GM21528 (cell line): ENCODE measurements at regions not wholly inside any gene's neighbourhood (a gene's known extent, or its start where the extent isn't known, plus 50 kb on each side); places are given as distances from the start of the nearest gene placed in this dataset.
"Not testable (repeated sequence)": the region's sequence is repeated elsewhere in the genome, so short reads cannot be mapped to it uniquely, and the experiment has no call there.

Experiments
- ATAC-seq: cut with Tn5 transposase; IDR thresholded peaks from one replicate; pipeline ENCODE4 v1.9.1; 2021; ENCODE audit warnings: mild to moderate bottlenecking, moderate library complexity; ENCODE audit not compliant: unreplicated experiment, low FRiP score

GRCh38 chr13:62125451-62125850 lies 709.8 kb upstream of the PCDH20 start:
- ATAC-seq, result no peak

DNA sequence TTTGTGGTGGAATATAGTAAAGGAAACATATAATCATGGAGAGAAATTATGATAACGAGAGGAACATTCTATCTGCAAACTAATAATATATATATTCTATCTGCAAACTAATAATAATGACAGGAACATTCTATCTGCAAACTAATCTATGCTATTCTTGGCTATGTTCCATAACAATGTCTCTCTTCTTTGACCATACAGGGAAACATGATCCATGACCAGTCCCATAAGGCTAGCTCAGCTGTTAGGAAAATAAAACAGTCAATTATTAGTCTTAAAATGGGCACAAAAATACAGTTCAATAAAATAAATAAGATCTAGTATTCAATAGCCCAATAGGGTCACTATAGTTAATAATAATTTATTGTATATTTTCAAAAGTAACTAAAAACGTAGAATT lies 707.8 kb upstream of the PCDH20 start:
- no peak for ATAC-seq

GRCh38 chr13:62122434-62122833 lies 706.8 kb upstream of the PCDH20 start:
- no peak for ATAC-seq

- no peak for ATAC-seq
Measured at GRCh38 chr13:62119739-62120700, 704.4 kb upstream of the PCDH20 start.

- ATAC-seq, result no peak
Measured at GRCh38 chr13:62115831-62116230, 700.2 kb upstream of the PCDH20 start.

DNA sequence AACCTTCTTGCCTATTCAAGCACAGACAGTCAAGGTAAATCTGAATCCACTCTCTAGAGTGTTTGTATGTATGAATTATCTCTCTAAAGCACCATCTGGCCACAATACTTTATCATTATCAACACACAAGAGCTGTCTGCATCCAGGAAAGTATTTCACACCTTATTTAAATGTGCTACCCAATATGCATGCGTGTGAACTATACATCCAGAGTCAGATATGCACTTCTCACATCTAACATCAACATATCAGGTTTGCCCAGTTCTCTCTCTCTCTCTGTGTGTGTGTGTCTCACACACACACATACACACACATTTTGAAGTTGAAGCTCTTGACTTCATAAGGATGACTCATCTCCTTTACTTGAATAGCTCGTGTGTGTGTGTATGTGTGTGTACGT lies 697.5 kb upstream of the PCDH20 start:
- ATAC-seq, result no peak

- ATAC-seq, result no peak
Measured at GRCh38 chr13:62110079-62110478, 694.4 kb upstream of the PCDH20 start.

DNA sequence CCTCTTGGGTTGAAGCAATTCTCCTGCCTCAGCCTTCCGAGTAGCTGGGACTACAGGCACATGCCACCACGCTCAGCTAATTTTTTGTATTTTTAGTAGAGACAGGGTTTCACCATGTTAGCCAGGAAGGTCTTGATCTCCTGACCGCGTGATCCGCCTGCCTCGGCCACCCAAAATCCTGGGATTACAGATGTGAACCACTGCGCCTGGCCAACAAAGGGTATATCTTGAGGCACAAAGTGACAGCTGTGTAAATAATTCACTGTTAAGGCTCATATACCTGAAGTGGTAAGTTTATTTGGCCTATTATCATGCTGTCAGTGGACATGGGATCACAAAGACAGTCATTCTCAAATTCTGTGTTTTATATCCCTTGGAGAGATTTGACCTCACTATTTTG lies 688.5 kb upstream of the PCDH20 start:
- ATAC-seq, result not testable (repeated sequence)

DNA sequence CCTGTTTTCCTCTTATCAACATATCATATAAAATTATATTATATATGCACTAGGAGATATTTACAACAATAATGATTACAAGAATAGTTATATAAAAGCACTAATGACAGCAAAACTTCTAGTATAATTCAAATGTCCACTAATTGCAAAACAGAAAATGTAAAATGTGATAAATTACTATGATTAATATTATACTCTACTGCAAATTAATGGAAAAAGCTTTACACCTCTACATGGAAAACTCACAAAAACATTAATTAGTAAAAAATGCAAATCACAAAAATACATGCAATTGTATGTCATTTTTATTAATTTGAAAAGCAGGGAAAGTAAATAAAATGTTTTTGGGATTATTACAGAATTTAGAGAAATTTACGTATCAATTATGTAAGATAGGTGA lies 681.0 kb upstream of the PCDH20 start:
- no peak for ATAC-seq

DNA sequence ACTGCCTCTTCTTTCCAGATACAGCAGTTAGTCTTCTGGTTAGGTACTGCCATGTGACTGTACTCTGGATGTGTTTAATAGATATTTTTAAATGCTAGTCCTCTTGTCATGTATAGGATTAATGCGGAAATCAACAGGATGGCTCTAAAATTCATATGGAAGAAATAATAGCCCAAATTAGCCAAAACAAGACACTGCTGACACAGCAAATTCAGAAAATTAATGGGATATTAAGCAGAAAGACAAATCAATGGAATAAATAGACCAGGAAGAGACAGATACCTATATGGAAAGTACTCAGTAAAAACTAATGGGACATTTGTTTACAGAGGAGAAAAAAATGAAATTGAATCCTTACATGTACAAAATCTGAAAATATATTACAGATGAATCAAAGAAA lies 679.3 kb upstream of the PCDH20 start:
- no peak for ATAC-seq

DNA sequence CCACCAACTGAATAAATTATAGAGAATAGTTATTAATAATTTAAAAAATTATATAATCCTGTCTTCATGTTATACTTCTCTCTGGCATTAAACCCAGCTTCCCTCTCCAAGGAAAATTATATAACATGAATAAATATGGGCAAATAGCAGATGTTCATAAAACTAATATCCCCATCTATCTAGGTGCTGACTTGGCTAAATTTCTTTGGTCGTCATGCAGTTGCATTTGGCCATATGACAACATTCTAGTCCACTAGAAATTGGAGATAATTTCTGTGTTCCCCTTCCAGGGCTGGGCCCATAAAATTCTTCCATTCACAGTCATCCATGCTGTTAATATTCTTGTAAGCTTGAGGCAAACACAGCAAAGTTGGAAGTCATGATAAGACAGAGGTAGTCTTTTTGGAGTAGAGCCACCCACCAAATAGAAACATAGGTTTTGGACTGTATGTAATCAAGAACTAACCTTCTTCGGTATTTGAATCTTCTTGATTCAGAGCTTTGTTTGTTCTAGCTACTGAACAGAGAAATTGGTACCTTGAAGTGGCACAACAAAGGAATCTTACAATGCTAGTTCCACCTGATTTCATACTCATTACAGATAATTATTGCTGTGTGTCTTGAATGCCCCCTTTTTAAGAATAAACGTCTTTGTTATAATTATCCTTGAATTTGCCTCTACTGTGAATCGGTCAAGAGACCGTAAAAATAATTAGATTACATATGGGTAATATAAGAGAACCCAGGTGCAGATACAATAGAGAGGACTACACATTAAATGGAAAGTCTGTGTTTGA lies 678.5 kb upstream of the PCDH20 start:
- ATAC-seq, result no peak

DNA sequence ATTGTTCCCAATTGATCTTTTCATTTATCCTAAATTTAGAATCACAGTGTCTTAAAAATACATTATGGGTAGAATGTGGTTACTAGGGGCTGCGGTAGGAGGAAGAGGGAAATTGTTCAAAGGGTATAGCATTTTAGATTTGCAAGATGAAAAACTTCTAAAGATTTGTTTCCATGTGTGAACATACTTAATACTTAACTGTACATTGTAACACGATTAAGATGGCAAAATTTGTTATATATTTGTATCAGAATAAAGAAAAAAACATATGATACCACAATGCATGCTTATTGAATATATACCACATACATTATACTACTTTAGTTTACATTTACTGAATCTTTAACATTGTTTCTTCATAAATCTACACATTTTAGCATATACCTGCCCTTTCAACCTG lies 677.3 kb upstream of the PCDH20 start:
- no peak for ATAC-seq

DNA sequence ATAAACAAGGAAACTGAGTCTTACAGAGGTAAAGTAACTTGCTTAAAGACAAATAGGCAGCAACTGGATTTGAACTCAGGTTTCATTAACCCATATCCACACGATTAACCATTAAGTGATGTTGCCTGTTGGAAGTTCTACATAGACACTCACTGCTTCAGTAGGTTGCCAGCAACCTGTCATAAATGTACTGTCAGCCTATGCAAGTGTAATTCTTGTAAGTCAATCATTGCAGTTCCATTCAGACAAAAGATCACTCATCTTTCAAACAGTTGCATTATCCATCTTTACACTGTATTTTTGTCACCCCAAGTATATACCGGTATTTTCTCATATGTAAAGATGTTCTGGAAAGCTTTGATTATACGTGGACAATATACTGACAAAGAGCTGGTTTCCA lies 676.9 kb upstream of the PCDH20 start:
- ATAC-seq, result no peak

DNA sequence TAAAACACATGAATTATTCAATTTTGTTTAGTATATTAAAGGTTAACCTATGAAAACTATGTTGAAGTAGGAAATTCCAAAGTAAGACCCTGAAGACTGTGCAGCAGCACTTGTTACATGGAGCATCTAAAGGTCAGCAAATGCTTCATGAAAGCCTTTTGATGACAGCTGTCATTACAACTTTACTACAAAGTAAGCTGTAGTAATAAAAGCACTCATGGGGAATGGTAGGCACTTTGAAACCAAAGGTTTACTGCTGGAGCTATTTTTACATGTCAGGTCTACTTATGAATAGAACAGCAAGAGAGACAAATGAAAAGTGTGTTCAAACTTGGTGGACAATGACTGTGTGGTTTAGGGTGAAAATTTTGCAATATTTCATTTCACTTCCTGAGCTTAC lies 672.5 kb upstream of the PCDH20 start:
- ATAC-seq, result no peak

DNA sequence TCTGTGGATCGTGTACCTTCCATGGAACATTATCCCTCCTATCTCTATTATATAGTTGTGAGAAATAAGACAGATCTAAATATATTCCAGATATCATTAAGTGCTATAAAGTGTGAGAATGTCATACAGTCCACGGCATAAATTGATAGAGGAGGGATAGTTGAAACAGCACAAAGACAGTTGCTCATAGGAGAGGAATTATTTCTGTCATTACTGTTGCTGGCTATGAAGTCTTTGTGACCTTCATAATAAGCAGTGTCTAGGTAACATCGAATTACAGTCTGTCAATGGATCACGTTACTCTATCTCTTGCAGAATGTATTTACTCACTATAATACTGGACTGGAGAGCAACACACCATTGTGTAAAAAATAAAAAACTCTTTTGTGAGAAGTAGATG lies 671.5 kb upstream of the PCDH20 start:
- no peak for ATAC-seq

GRCh38 chr13:62085337-62086229 lies 669.9 kb upstream of the PCDH20 start:
- no peak for ATAC-seq

DNA sequence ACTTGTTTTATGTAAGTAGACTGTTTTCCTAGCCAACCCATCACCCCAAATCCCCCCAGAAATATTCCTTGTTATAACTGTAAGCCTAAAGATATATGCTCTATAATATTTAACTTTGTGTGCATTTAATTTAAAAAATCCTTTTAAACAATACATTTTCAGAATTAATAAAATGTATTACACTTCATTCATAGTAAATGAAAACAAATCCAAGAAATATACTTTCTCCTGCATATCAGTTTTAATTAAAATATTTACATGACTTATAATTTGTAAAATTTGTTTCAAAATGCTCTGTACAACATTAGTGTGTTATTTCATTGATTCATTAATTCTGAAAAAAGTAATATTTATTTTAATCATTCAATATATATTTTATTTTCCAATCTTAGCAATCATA lies 669.1 kb upstream of the PCDH20 start:
- no peak for ATAC-seq

DNA sequence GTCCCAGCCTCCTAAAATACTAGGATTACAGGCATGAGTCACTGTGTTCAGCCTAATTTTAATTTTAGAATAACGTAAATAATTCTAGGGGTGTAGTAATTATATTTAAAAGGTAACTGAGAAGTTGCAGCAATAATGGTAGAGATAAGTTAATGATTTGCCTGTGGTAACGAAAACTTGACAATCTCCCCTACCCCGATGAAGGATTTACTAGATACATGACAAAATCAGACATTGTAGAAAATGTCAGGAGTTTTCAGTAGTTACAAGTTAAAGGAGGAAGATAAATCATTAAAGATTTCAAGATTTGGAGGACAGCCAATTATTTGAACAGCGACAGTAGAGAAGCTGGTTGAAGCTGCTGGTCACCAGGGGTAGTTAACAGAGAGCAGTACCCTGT lies 652.2 kb upstream of the PCDH20 start:
- no peak for ATAC-seq

DNA sequence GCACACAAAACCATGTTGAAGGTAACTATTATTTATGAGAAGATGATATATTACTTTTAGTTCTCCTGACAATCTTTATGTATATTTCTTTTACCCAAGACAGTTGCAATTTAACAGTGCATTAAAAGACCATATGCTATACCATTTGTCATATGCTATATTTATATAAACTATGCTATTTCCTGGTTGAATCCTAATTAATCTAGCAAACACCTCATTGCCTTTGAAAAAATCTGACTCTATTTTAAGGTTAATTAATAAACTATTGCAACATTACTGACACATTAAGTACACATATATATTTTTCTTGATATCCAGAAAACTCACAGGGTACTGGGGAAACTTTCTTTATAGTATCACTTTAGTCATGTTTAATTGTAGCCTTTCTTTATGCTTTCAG lies 649.4 kb upstream of the PCDH20 start:
- no peak for ATAC-seq

DNA sequence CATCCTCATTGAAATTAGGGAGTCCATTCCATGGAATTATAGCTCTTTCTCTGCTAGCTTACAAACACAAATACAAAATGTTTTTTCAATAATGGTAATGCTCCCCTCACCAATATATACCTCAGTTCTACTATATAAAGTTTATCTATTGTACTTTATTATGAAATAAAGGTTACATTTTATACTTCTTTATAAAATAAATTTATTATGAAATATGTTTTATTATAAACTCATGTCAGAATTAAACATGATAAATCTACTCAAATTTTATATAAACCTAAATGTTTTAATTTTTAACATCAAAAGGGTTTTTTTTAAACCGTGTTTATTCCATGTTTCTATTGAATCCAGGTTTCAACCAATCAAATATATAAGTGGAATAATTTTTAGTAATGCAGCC lies 646.1 kb upstream of the PCDH20 start:
- no peak for ATAC-seq

DNA sequence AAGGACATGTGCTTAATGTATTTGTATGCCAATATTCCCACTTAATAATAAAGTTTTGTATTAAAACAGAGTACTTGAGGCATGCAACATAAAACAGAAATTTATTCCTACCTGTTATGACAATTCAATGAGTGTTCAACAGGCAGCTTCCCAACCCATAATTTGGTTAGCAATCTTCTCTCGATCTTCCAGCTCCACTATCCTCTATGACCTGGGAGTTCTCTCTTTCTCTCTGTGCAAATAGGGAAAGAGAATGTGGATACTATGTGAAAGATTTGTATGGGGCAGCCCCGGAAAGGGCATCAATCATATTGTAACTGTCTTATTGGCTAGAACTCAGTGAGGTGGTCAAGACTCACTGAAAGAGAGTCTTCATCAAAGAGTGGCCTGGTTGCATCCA lies 644.9 kb upstream of the PCDH20 start:
- ATAC-seq, result no peak
